Neuronal stem cell (in vitro differentiated cells): ENCODE measurements at regions not wholly inside any gene's neighbourhood (a gene's known extent, or its start where the extent isn't known, plus 50 kb on each side); places are given as distances from the start of the nearest gene placed in this dataset.

Experiments used
- DNase-seq: peaks from one replicate; pipeline ENCODE4 v3.0.0-alpha.2; 2013; ENCODE audit warnings: low spot score
- H2AFZ ChIP-seq: one replicate; pipeline ENCODE4 v1.6.1; 2013; ENCODE audit warnings: mild to moderate bottlenecking, low read length, inconsistent platforms
- H2AK5ac ChIP-seq: 2 replicates; pipeline ENCODE4 v1.6.1; 2013; ENCODE audit warnings: low read depth, mild to moderate bottlenecking, inconsistent platforms, low read length, moderate library complexity, mixed read lengths
- H2BK120ac ChIP-seq: 2 replicates; pipeline ENCODE4 v1.6.1; 2013; ENCODE audit warnings: low read depth, mild to moderate bottlenecking, inconsistent platforms, low read length, moderate library complexity, mixed read lengths
- H2BK12ac ChIP-seq: one replicate; pipeline ENCODE4 v1.6.1; 2013; ENCODE audit warnings: low read length, inconsistent platforms
- H2BK15ac ChIP-seq: 2 replicates; pipeline ENCODE4 v1.6.1; 2013; ENCODE audit warnings: mild to moderate bottlenecking, low read length, inconsistent platforms, mixed read lengths
- H2BK5ac ChIP-seq: one replicate; pipeline ENCODE4 v1.6.1; 2013; ENCODE audit warnings: inconsistent platforms, mild to moderate bottlenecking, low read length, moderate library complexity
- H3K14ac ChIP-seq: one replicate; pipeline ENCODE4 v1.6.1; 2013; ENCODE audit warnings: low read length, inconsistent platforms
- H3K18ac ChIP-seq: 2 replicates; pipeline ENCODE4 v1.6.1; 2013; ENCODE audit warnings: low read length, inconsistent platforms
- H3K23ac ChIP-seq: 2 replicates; pipeline ENCODE4 v1.6.1; 2013; ENCODE audit warnings: low read depth, mild to moderate bottlenecking, mixed read lengths, low read length, inconsistent platforms; ENCODE audit not compliant: poor library complexity
- H3K27ac ChIP-seq: replicated peaks from 3 replicates; pipeline ENCODE4 v1.5.1; 2013; ENCODE audit warnings: low read length, inconsistent platforms
- H3K27me3 ChIP-seq, 3 experiments: 2 replicates each; pipeline ENCODE4 v1.6.1; 2013; ENCODE audit warnings: low read length in 3 of 3, mild to moderate bottlenecking in 2 of 3, inconsistent platforms in 1 of 3, low read depth in 1 of 3, mixed read lengths in 1 of 3, moderate library complexity in 1 of 3; ENCODE audit not compliant: control insufficient read depth in 3 of 3, insufficient read depth in 3 of 3
- H3K36me3 ChIP-seq, 2 donors: replicated peaks in 1 of 2; 2 replicates each; pipeline ENCODE4 v1.6.1; 2013; ENCODE audit warnings: low read length in 2 of 2; ENCODE audit not compliant: control insufficient read depth in 2 of 2, insufficient read depth in 2 of 2
- H3K4ac ChIP-seq: 2 replicates; pipeline ENCODE4 v1.6.1; 2013; ENCODE audit warnings: inconsistent platforms, mild to moderate bottlenecking, low read length, moderate library complexity
- H3K4me1 ChIP-seq, 2 donors: 1 replicate in 1 of 2; 2 replicates in 1 of 2; pipeline ENCODE4 v1.6.1; 2013; ENCODE audit warnings: low read length in 2 of 2, low read depth in 1 of 2; ENCODE audit not compliant: control insufficient read depth in 2 of 2, insufficient read depth in 1 of 2
- H3K4me2 ChIP-seq: one replicate; pipeline ENCODE4 v1.6.1; 2013; ENCODE audit warnings: mild to moderate bottlenecking, low read length, inconsistent platforms; ENCODE audit not compliant: insufficient read depth, poor library complexity, severe bottlenecking
- H3K4me3 ChIP-seq, 2 donors: 2 replicates each; pipeline ENCODE4 v1.5.1; 2013; ENCODE audit warnings: low read length in 2 of 2, mild to moderate bottlenecking in 2 of 2, inconsistent platforms in 1 of 2, moderate library complexity in 1 of 2
- H3K79me1 ChIP-seq: one replicate; pipeline ENCODE4 v1.6.1; 2013; ENCODE audit warnings: low read depth, mild to moderate bottlenecking, inconsistent platforms, low read length, moderate library complexity
- H3K9ac ChIP-seq: one replicate; pipeline ENCODE4 v1.6.1; 2013; ENCODE audit warnings: mild to moderate bottlenecking, low read depth, low read length, inconsistent platforms; ENCODE audit not compliant: poor library complexity
- H3K9me3 ChIP-seq, 2 donors: replicated peaks in 1 of 2; 2 replicates each; pipeline versions ENCODE3 to v1.6.1; 2013; ENCODE audit warnings: low read length in 2 of 2, mild to moderate bottlenecking in 2 of 2, inconsistent platforms in 1 of 2, low read depth in 1 of 2, mixed read lengths in 1 of 2, moderate library complexity in 1 of 2; ENCODE audit not compliant: control insufficient read depth in 2 of 2, insufficient read depth in 1 of 2
- H4K8ac ChIP-seq: one replicate; pipeline ENCODE4 v1.6.1; 2013; ENCODE audit warnings: low read depth, mild to moderate bottlenecking, inconsistent platforms, low read length, moderate library complexity
- H4K91ac ChIP-seq: one replicate; pipeline ENCODE4 v1.6.1; 2013; ENCODE audit warnings: low read length, low read depth, mild to moderate bottlenecking, inconsistent platforms; ENCODE audit not compliant: poor library complexity
- WGBS, 2 donors: extraction: QIAGEN DNeasy Blood & Tissue Kit; methylation state at CpG; one replicate each; pipeline ENCODE4 v1.1.7; 2013; ENCODE audit warnings: missing lambda C conversion rate in 2 of 2, mixed read lengths in 1 of 2; ENCODE audit not compliant: insufficient read length in 2 of 2, insufficient replicate concordance in 1 of 2; ENCODE audit errors: extremely low coverage in 2 of 2; 5-methylcytosine and 5-hydroxymethylcytosine counted together

GRCh38 chr4:12265554-12265953 lies 836.9 kb upstream of the HS3ST1 start:
- no CpG with 5 or more reads among the region's 2 CpGs for WGBS, 2 donors
- no peak for DNase-seq

GRCh38 chr4:12260453-12260852 lies 831.8 kb upstream of the HS3ST1 start:
- no peak overlapping the region for H2BK12ac ChIP-seq
- WGBS, 2 donors, result no CpG with 5 or more reads among the region's 3 CpGs
- H2BK120ac ChIP-seq, result no peak overlapping the region
- H3K9me3 ChIP-seq, result no peaks in the 10 kb centered on the region
- H3K27me3 ChIP-seq, result no peaks in the 10 kb centered on the region
- H2BK15ac ChIP-seq, result no peak overlapping the region
- H3K9ac ChIP-seq, result no peak overlapping the region
- no peak overlapping the region for H3K23ac ChIP-seq
- no peak overlapping the region for H2AFZ ChIP-seq
- no peak overlapping the region for H3K18ac ChIP-seq
- H4K8ac ChIP-seq, result no peak overlapping the region
- H3K27ac ChIP-seq, result no peak overlapping the region
- no peak overlapping the region for H2BK5ac ChIP-seq
- H3K4ac ChIP-seq, result no peak overlapping the region
- no peak overlapping the region for H2AK5ac ChIP-seq
- no peaks in the 10 kb centered on the region for H3K79me1 ChIP-seq
- H3K4me1 ChIP-seq, result no peaks in the 10 kb centered on the region
- H3K4me3 ChIP-seq, result no peak overlapping the region
- no peak for DNase-seq
- no peak overlapping the region for H3K14ac ChIP-seq
- no peaks in the 10 kb centered on the region for H3K36me3 ChIP-seq
- H3K4me2 ChIP-seq, result no peak overlapping the region
- no peak overlapping the region for H4K91ac ChIP-seq

More at GRCh38 chr4:12265554-12265953, 836.9 kb upstream of the HS3ST1 start:
- H4K91ac ChIP-seq, result no peak overlapping the region
- no peaks in the 10 kb centered on the region for H3K4me1 ChIP-seq
- no peak overlapping the region for H2AK5ac ChIP-seq
- no peak overlapping the region for H2BK120ac ChIP-seq
- H3K36me3 ChIP-seq, result no peaks in the 10 kb centered on the region
- H3K4me2 ChIP-seq, result no peak overlapping the region
- H3K27ac ChIP-seq, result no peak overlapping the region
- H2AFZ ChIP-seq, result no peak overlapping the region
- H3K27me3 ChIP-seq, result no peaks in the 10 kb centered on the region
- no peak overlapping the region for H3K4ac ChIP-seq
- H2BK12ac ChIP-seq, result no peak overlapping the region
- no peaks in the 10 kb centered on the region for H3K79me1 ChIP-seq
- no peak overlapping the region for H3K14ac ChIP-seq
- no peak overlapping the region for H3K4me3 ChIP-seq
- no peak overlapping the region for H2BK15ac ChIP-seq
- no peaks in the 10 kb centered on the region for H3K9me3 ChIP-seq
- H4K8ac ChIP-seq, result no peak overlapping the region
- no peak overlapping the region for H3K23ac ChIP-seq
- no peak overlapping the region for H3K18ac ChIP-seq
- H3K9ac ChIP-seq, result no peak overlapping the region
- H2BK5ac ChIP-seq, result no peak overlapping the region

GRCh38 chr4:12244973-12245372 lies 816.3 kb upstream of the HS3ST1 start:
- H3K36me3 ChIP-seq, result no peaks in the 10 kb centered on the region
- no peak overlapping the region for H2AK5ac ChIP-seq
- H3K9ac ChIP-seq, result no peak overlapping the region
- H3K79me1 ChIP-seq, result no peaks in the 10 kb centered on the region
- H3K27me3 ChIP-seq, result no peaks in the 10 kb centered on the region
- H2BK15ac ChIP-seq, result no peak overlapping the region
- H3K23ac ChIP-seq, result no peak overlapping the region
- H2BK5ac ChIP-seq, result no peak overlapping the region
- no peak overlapping the region for H2BK120ac ChIP-seq
- no peaks in the 10 kb centered on the region for H3K4me1 ChIP-seq
- no CpG with 5 or more reads among the region's 3 CpGs for WGBS, 2 donors
- H3K4me2 ChIP-seq, result no peak overlapping the region
- no peak overlapping the region for H4K91ac ChIP-seq
- no peak overlapping the region for H2BK12ac ChIP-seq
- no peak overlapping the region for H4K8ac ChIP-seq
- H3K4ac ChIP-seq, result no peak overlapping the region
- H3K14ac ChIP-seq, result no peak overlapping the region
- H3K4me3 ChIP-seq, result no peak overlapping the region
- H3K27ac ChIP-seq, result no peak overlapping the region
- H3K18ac ChIP-seq, result no peak overlapping the region
- no peaks in the 10 kb centered on the region for H3K9me3 ChIP-seq
- no peak overlapping the region for H2AFZ ChIP-seq
- no peak for DNase-seq

- no peak overlapping the region for H3K27ac ChIP-seq
- H3K27me3 ChIP-seq, result no peaks in the 10 kb centered on the region
- no peak overlapping the region for H3K18ac ChIP-seq
- H3K23ac ChIP-seq, result no peak overlapping the region
- no peak overlapping the region for H2BK5ac ChIP-seq
- no peaks in the 10 kb centered on the region for H3K36me3 ChIP-seq
- H4K91ac ChIP-seq, result no peak overlapping the region
- H3K4me1 ChIP-seq, result no peaks in the 10 kb centered on the region
- no peak overlapping the region for H2AK5ac ChIP-seq
- H2BK15ac ChIP-seq, result no peak overlapping the region
- no peak overlapping the region for H2BK120ac ChIP-seq
- no peak overlapping the region for H2AFZ ChIP-seq
- no peaks in the 10 kb centered on the region for H3K9me3 ChIP-seq
- no peak overlapping the region for H2BK12ac ChIP-seq
- DNase-seq, result no peak
- H3K4me3 ChIP-seq, result no peak overlapping the region
- H3K14ac ChIP-seq, result no peak overlapping the region
- no peak overlapping the region for H3K4me2 ChIP-seq
- H3K4ac ChIP-seq, result no peak overlapping the region
- WGBS, 2 donors, result no CpG with 5 or more reads among the region's 2 CpGs
- H4K8ac ChIP-seq, result no peak overlapping the region
- H3K9ac ChIP-seq, result no peak overlapping the region
- no peaks in the 10 kb centered on the region for H3K79me1 ChIP-seq
These were observed 813.7 kb upstream of the HS3ST1 start for GRCh38 chr4:12242354-12242753.
